ENCODE measurements at regions not wholly inside any gene's neighbourhood (a gene's known extent, or its start where the extent isn't known, plus 50 kb on each side); places are given as distances from the start of the nearest gene placed in this dataset.

DNA sequence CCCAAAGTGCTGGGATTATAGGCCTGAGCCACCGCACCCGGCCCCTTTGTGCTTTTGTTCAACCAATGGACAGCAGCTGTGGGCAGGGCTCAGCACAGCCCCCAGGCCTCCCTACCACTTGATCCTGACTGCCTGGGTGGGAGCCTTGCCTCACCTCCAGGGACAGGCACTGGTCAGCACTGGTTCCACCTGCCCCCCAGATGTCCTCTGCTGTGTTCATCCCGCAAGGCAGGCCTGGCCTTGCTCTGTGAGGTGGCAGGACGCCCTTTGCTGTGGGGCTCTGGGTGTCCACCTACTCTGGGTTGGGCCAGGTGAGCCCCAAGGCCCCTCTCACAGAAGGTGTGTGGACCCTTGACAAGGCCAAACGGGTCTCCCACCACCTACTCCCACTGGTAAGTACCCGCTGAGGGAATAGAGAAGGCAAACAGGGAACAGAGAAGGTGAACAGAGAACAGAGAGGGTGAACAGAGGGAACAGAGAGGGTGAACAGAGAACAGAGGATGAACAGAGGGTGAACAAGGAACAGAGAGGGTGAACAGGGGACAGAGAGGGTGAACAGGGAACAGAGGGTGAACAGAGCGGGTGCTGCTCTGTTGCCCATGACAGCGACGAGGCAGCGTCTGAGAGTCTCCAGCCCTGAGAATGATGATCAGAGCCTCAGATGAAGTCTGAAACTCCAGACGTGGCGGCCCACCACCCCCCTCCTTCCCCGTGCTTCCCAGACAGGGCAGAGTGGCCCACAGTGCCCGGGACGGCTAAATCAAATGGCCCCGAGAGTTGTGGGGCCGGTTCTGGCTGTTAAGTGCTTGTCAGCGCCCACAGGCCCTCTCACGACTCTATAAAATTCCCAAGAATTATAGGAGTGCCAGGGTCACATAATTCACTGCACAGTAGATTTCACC lies 55.0 kb upstream of the NKX1-1 start:
- no peak for DNase-seq (ENCODE audit: low read depth, low spot score)
- in situ Hi-C loops (cut with HindIII; ENCODE audit: low sequenced_read_pairs), result no loop called here
- no peak overlapping the region for H3K4me3 ChIP-seq (ENCODE audit: low read depth, low read length)
- TF ChIP-seq, protein P1, sequence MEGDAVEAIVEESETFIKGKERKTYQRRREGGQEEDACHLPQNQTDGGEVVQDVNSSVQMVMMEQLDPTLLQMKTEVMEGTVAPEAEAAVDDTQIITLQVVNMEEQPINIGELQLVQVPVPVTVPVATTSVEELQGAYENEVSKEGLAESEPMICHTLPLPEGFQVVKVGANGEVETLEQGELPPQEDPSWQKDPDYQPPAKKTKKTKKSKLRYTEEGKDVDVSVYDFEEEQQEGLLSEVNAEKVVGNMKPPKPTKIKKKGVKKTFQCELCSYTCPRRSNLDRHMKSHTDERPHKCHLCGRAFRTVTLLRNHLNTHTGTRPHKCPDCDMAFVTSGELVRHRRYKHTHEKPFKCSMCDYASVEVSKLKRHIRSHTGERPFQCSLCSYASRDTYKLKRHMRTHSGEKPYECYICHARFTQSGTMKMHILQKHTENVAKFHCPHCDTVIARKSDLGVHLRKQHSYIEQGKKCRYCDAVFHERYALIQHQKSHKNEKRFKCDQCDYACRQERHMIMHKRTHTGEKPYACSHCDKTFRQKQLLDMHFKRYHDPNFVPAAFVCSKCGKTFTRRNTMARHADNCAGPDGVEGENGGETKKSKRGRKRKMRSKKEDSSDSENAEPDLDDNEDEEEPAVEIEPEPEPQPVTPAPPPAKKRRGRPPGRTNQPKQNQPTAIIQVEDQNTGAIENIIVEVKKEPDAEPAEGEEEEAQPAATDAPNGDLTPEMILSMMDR (IDR thresholded peaks at IDR 0.05; ENCODE audit: low read depth, low read length), result no peak

DNA sequence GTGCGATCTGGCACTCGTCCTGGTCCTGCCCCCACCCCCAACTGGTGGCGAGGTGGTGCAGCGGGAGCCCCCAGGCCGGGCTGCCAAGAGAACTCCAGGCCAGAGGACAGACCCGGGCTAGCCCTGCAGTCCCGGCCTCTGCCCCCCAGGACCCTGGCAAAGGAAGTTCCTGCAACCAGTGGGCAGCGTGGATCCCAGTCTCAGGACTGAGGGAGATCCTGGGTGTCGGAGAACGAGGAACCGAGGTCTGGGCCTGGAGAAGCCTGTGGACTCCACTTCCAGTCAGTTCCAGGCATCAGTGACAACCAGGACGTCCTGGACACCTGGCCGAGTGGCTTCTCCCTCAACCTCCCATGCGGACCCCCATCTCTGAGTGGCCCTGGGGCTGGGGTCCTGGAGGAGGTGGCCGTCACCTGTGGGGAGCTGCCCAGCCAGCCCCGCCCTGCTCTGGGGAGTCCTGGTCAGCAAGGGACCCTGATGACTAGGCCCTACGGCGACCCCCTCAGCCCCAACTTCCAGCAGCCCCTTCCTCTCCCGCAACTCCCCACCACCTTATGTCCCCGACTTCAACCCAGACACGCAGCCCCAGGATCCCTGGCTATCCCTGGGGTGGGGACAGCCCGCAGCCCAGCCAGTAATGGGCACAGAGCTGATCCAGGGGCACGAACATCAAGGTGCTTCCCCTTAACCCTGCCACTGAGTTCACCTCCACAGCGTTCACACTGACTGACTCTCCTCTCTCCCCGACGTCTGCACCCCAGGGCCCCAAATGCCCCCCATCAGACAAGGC lies 53.7 kb upstream of the NKX1-1 start:
- in situ Hi-C loops (cut with HindIII; ENCODE audit: low sequenced_read_pairs), result no loop called here
- no peak for DNase-seq (ENCODE audit: low read depth, low spot score)
- TF ChIP-seq, protein P1 (IDR thresholded peaks at IDR 0.05; ENCODE audit: low read depth, low read length), result no peak
- H3K4me3 ChIP-seq (ENCODE audit: low read depth, low read length), result no peak overlapping the region

DNA sequence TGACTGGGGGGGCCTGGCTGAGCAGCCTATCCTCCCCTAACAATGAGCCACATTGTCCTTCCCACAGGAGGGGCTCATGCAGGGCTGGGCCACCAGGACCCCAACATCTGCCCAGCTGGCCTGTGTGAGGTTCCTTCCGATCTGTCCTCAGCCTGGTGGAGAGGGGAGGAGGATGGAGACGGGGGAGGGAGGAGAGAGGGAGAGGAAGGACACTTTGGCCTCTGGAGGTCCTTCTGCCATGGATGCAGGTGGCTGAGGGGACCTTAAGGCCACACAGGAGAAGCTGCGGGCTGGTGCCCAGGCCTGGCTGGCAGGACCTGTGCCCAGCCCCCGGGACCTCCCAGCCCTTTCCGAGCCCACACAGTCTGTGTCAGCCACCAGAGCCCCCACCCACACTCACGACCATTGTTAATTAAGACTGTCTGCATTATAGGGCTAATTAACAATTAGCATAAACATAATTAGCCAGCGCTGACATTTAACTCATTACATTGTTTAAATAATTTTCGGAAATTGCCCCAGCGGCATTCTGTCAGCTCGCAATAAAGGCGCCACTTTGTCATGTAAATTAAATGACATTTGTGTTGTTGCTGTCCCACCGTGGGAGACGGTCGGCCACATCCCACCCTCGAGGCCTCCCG lies 53.0 kb upstream of the NKX1-1 start:
- no peak for DNase-seq (ENCODE audit: low read depth, low spot score)
- no peak overlapping the region for H3K4me3 ChIP-seq (ENCODE audit: low read depth, low read length)
- TF ChIP-seq, protein P1 (IDR thresholded peaks at IDR 0.05; ENCODE audit: low read depth, low read length), result no peak
- in situ Hi-C loops (cut with HindIII; ENCODE audit: low sequenced_read_pairs), result no loop called here

DNA sequence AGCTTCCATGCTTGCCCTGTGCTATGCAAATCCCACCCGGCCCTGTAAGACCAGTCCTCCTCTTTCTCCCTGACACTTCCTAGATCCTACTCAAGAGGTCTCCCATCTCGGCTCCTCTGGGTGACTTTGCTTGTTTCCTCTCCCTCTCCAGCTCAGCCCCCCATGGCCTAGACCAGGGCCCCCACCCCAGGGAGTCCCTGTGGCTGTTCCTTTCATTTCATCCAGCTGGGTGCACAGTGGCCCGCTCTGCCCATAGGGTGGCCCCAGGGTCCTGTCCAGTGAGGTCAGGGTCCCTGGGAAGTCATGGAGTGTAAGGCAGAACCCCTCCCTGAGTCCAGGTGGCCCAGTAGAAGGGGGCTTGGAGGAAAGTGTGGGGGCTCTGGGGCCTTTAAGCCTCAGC lies 52.3 kb upstream of the NKX1-1 start:
- no peak overlapping the region for H3K4me3 ChIP-seq (ENCODE audit: low read depth, low read length)
- no peak for DNase-seq (ENCODE audit: low read depth, low spot score)
- TF ChIP-seq, protein P1 (IDR thresholded peaks at IDR 0.05; ENCODE audit: low read depth, low read length), result no peak
- in situ Hi-C loops (cut with HindIII; ENCODE audit: low sequenced_read_pairs), result no loop called here

Measured in astrocyte of the spinal cord (primary cell).